GM10266 (cell line): ENCODE measurements at regions not wholly inside any gene's neighbourhood (a gene's known extent, or its start where the extent isn't known, plus 50 kb on each side); places are given as distances from the start of the nearest gene placed in this dataset.

ENCODE experiments used
- DNase-seq: peaks from one replicate; pipeline ENCODE4 v3.0.0; 2012; ENCODE audit errors: extremely low spot score
- TF ChIP-seq, protein P1 (sequence below): IDR thresholded peaks from 2 replicates; pipeline ENCODE4 v1.5.1; 2012; ENCODE audit warnings: mild to moderate bottlenecking, low read depth; ENCODE audit not compliant: control insufficient read depth, insufficient read depth; ENCODE audit errors: missing control alignments

GRCh38 chr18:60199505-60199904 lies 173.1 kb downstream of the MC4R start:
- TF ChIP-seq, protein P1, sequence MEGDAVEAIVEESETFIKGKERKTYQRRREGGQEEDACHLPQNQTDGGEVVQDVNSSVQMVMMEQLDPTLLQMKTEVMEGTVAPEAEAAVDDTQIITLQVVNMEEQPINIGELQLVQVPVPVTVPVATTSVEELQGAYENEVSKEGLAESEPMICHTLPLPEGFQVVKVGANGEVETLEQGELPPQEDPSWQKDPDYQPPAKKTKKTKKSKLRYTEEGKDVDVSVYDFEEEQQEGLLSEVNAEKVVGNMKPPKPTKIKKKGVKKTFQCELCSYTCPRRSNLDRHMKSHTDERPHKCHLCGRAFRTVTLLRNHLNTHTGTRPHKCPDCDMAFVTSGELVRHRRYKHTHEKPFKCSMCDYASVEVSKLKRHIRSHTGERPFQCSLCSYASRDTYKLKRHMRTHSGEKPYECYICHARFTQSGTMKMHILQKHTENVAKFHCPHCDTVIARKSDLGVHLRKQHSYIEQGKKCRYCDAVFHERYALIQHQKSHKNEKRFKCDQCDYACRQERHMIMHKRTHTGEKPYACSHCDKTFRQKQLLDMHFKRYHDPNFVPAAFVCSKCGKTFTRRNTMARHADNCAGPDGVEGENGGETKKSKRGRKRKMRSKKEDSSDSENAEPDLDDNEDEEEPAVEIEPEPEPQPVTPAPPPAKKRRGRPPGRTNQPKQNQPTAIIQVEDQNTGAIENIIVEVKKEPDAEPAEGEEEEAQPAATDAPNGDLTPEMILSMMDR, result no peak

GRCh38 chr18:60197671-60198462 lies 174.7 kb downstream of the MC4R start:
- TF ChIP-seq, protein P1, result no peak
- DNase-seq, result no peak

More at GRCh38 chr18:60199505-60199904, 173.1 kb downstream of the MC4R start:
- no peak for DNase-seq

DNA sequence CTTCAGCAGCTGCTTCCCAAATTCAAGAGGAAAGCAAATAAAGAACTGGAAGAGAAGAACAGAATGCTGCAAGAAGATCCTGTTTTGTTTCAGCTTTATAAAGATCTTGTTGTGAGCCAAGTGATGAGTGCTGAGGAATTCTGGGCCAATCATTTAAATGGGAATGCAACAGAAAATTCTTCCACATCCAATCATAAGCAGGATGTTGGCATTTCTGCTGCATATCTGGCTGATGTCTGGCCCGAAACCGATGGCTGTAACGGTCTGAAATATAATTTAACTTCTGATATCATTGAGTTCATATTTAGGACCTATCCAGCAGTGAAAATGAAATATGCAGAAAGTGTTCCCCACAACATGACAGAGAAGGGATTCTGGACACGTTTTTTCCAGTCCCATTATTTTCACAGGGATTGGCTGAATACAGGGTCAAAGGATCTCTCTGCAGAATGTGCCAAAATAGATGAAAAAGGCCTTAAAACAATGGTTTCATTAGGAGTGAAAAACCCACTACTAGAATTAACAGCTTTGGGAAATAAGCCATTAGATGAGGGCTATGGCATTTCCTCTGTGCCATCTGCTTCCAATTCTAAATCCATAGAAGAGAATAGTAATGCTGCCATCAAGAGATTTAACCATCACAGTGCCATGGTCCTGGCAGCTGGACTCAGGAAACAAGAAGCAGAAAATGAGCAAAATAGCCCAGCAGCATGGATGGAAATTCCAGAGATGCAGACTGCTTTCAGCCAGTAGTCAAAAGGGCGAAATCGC lies 175.6 kb downstream of the MC4R start:
- DNase-seq, result no peak
- TF ChIP-seq, protein P1, result no peak

GRCh38 chr18:60193780-60194179 lies 178.8 kb downstream of the MC4R start:
- no peak for DNase-seq
- TF ChIP-seq, protein P1, result no peak

GRCh38 chr18:60191926-60192325 lies 180.6 kb downstream of the MC4R start:
- no peak for DNase-seq
- TF ChIP-seq, protein P1, result no peak

- no peak for DNase-seq
- TF ChIP-seq, protein P1, result no peak
These were observed 182.7 kb downstream of the MC4R start for GRCh38 chr18:60189856-60190255.

DNA sequence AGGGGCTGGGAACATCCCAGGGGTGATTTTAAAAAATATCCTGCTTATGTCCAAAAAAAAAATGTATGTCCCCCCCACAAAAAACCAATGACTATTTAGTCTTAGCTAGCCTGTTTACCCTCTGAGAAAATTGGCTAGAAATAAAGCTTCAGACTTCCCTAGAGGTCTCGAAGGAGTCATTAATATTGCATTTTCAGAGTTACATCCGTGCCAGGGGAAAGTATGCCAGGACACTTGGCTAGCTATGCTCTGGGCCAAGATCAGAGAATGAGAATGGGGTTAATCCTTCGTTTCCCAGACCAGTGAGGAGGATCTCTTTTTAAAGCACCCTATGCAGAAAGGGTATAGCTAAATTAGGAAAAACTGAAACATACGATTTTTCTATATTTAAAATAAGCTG lies 183.6 kb downstream of the MC4R start:
- DNase-seq, result no peak
- TF ChIP-seq, protein P1, result no peak
